Panc1 (cell line): ENCODE measurements at regions not wholly inside any gene's neighbourhood (a gene's known extent, or its start where the extent isn't known, plus 50 kb on each side); places are given as distances from the start of the nearest gene placed in this dataset.

Experiments
- ATAC-seq: fragments of 200-7000 bp; cut with Tn5 transposase; 2 replicates; pipeline ENCODE4 v1.9.1; 2020; ENCODE audit warnings: mild to moderate bottlenecking, moderate library complexity
- BruUV-seq: library from RNA; stranded (reverse); fragments of 400-500 nt; replicated peaks from 2 replicates; lab custom pipeline; 2021; lab: Mats Ljungman, UMichigan
- CTCF ChIA-PET: fragments of 300-600 bp; sonication (Branson Sonifier 250); formaldehyde crosslinking; loops from one replicate; lab custom pipeline; 2022; ENCODE audit warnings: antibody characterized with exemption; lab: Charles Lee
- POLR2A ChIA-PET: fragments of 300-600 bp; sonication (Branson Sonifier 250); formaldehyde crosslinking; loops from one replicate; lab custom pipeline; 2022; ENCODE audit warnings: antibody characterized with exemption; lab: Charles Lee
- DNase-seq: peaks from one replicate; pipeline ENCODE4 v3.0.0-alpha.2; 2010; ENCODE audit warnings: low read depth, low spot score
- H3K27ac ChIP-seq: 2 replicates; pipeline ENCODE4 v1.5.1; 2011; ENCODE audit warnings: mild to moderate bottlenecking, low read length, inconsistent platforms
- H3K27me3 ChIP-seq: fragments of 200-500 bp; sonication (Bioruptor generic); 2 replicates; pipeline ENCODE4 v1.6.0; 2014; ENCODE audit warnings: low read length, inconsistent platforms; ENCODE audit not compliant: control insufficient read depth, insufficient read depth
- H3K36me3 ChIP-seq: fragments of 200-500 bp; sonication (Bioruptor generic); 2 replicates; pipeline ENCODE4 v1.5.1; 2014; ENCODE audit warnings: inconsistent platforms, mild to moderate bottlenecking, low read length, moderate library complexity; ENCODE audit not compliant: control insufficient read depth, insufficient read depth
- H3K4me1 ChIP-seq: 2 replicates; pipeline ENCODE4 v1.5.1; 2011; ENCODE audit warnings: inconsistent platforms, mild to moderate bottlenecking, low read length, moderate library complexity; ENCODE audit not compliant: control insufficient read depth, insufficient read depth
- H3K4me3 ChIP-seq, 2 experiments: 2 replicates each; pipeline ENCODE4 v1.5.1; 2011 to 2012; ENCODE audit warnings: low read depth in 2 of 2, low read length in 2 of 2, mild to moderate bottlenecking in 2 of 2, inconsistent platforms in 1 of 2, moderate library complexity in 1 of 2
- H3K9me3 ChIP-seq: fragments of 200-500 bp; sonication (Bioruptor generic); 2 replicates; pipeline ENCODE4 v1.5.1; 2014; ENCODE audit warnings: low read depth, mild to moderate bottlenecking, inconsistent platforms, low read length, moderate library complexity; ENCODE audit not compliant: control insufficient read depth, insufficient read depth
- POLR2AphosphoS5 ChIP-seq: IDR thresholded peaks from 2 replicates; pipeline ENCODE4 v1.6.1; 2012; ENCODE audit warnings: mild to moderate bottlenecking, low read depth, low read length, moderate library complexity
- SIN3A ChIP-seq: IDR thresholded peaks from 2 replicates; pipeline ENCODE4 v1.6.1; 2012; ENCODE audit warnings: low read depth, mild to moderate bottlenecking, low read length, moderate library complexity, borderline replicate concordance; ENCODE audit not compliant: insufficient read depth
- TCF7L2 ChIP-seq: IDR thresholded peaks from 2 replicates; pipeline ENCODE4 v1.6.1; 2011; ENCODE audit warnings: mild to moderate bottlenecking, low read depth, low read length, inconsistent platforms
- in situ Hi-C: cut with HindIII; loops from 2 replicates; pipeline ENCODE4 v1.10.0; 2016; ENCODE audit warnings: low sequenced_read_pairs, low pct_unique_long_range_greater_than_20kb
- intact Hi-C: fragments of 100-400 bp; cut with micrococcal nuclease; formaldehyde crosslinking; loops from one replicate; pipeline ENCODE4 v1.10.0; 2022; ENCODE audit not compliant: unreplicated experiment
- TF ChIP-seq, protein P1 (sequence below): fragments of 450-650 bp; IDR thresholded peaks from 2 replicates; pipeline ENCODE4 v1.5.1; 2017; ENCODE audit warnings: mild to moderate bottlenecking
- TF ChIP-seq, protein P2 (sequence below), 2 experiments: IDR thresholded peaks; 2 replicates each; pipeline ENCODE4 v1.6.1; 2011 to 2012; ENCODE audit warnings: low read depth in 2 of 2, control low read depth in 1 of 2, low read length in 1 of 2, mild to moderate bottlenecking in 1 of 2, moderate library complexity in 1 of 2; ENCODE audit not compliant: insufficient read depth in 1 of 2

DNA sequence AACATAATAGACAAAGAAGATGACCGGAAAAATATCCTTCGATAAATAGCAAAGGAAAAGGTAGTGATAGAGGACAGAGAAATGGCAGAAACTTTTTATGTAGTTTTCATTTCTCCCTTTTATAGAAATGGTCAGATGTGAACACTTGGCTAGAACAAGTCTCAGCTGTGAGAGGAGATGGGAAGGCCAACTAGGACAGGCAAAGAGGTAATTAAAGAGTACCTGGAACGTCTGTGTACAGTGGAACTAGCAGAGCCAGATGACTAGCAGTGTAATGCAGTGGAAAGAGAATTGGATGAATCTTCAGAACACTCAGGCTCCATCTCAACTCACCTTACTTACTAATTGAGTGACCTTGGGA, 69.2 kb downstream of the NABP1 start:
- ATAC-seq: no peak
- ChIA-PET POLR2A (no interaction called here), CTCF (no interaction called here)
- no peaks in the 10 kb centered on the region; the same call in 1 of the 2 replicates for H3K27me3 ChIP-seq
- H3K9me3 ChIP-seq: no peaks in the 10 kb centered on the region
- in situ Hi-C loops (no loop called here), intact Hi-C loops (no loop called here)
- BruUV-seq: no TSS peak
- no peak for DNase-seq
- no peaks in the 10 kb centered on the region for H3K36me3 ChIP-seq
- no peak for TF ChIP-seq SIN3A
- TF ChIP-seq, protein P1, sequence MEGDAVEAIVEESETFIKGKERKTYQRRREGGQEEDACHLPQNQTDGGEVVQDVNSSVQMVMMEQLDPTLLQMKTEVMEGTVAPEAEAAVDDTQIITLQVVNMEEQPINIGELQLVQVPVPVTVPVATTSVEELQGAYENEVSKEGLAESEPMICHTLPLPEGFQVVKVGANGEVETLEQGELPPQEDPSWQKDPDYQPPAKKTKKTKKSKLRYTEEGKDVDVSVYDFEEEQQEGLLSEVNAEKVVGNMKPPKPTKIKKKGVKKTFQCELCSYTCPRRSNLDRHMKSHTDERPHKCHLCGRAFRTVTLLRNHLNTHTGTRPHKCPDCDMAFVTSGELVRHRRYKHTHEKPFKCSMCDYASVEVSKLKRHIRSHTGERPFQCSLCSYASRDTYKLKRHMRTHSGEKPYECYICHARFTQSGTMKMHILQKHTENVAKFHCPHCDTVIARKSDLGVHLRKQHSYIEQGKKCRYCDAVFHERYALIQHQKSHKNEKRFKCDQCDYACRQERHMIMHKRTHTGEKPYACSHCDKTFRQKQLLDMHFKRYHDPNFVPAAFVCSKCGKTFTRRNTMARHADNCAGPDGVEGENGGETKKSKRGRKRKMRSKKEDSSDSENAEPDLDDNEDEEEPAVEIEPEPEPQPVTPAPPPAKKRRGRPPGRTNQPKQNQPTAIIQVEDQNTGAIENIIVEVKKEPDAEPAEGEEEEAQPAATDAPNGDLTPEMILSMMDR: no peak
- TF ChIP-seq POLR2AphosphoS5: no peak
- TF ChIP-seq, protein P2, sequence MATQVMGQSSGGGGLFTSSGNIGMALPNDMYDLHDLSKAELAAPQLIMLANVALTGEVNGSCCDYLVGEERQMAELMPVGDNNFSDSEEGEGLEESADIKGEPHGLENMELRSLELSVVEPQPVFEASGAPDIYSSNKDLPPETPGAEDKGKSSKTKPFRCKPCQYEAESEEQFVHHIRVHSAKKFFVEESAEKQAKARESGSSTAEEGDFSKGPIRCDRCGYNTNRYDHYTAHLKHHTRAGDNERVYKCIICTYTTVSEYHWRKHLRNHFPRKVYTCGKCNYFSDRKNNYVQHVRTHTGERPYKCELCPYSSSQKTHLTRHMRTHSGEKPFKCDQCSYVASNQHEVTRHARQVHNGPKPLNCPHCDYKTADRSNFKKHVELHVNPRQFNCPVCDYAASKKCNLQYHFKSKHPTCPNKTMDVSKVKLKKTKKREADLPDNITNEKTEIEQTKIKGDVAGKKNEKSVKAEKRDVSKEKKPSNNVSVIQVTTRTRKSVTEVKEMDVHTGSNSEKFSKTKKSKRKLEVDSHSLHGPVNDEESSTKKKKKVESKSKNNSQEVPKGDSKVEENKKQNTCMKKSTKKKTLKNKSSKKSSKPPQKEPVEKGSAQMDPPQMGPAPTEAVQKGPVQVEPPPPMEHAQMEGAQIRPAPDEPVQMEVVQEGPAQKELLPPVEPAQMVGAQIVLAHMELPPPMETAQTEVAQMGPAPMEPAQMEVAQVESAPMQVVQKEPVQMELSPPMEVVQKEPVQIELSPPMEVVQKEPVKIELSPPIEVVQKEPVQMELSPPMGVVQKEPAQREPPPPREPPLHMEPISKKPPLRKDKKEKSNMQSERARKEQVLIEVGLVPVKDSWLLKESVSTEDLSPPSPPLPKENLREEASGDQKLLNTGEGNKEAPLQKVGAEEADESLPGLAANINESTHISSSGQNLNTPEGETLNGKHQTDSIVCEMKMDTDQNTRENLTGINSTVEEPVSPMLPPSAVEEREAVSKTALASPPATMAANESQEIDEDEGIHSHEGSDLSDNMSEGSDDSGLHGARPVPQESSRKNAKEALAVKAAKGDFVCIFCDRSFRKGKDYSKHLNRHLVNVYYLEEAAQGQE (IDR thresholded peaks at IDR 0.05; ENCODE audit: insufficient read depth in 1 of 2, low read depth in 2 of 2, low read length in 1 of 2): no peak
- TF ChIP-seq TCF7L2: no peak
- no peak overlapping the region for H3K27ac ChIP-seq
- no peaks in the 10 kb centered on the region for H3K4me1 ChIP-seq
- no peak overlapping the region for H3K4me3 ChIP-seq

DNA sequence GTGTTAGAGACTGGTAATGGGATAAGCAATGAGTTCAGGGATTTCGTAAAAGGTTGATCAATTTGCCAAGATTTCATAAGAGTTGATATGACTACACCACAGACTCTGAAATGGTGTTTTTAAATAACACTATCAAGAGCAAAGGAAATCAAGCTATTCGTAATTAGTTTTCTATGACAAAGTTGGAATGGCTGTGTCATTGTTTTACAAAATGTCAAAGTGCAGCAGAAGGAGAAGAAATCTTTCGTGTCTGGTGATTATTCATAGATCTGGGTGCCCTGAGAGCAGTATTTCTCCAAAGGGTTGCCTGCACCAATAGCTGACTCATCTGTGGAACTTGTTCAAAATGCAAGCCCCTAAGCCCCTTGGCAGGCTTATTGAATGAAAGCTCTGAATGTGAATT, 70.1 kb downstream of the NABP1 start:
- Histone ChIP-seq H3K4me1 (no peaks in the 10 kb centered on the region), H3K9me3 (no peaks in the 10 kb centered on the region), H3K4me3 (no peak overlapping the region), H3K27me3 (no peaks in the 10 kb centered on the region; the same call in 1 of the 2 replicates), H3K36me3 (no peaks in the 10 kb centered on the region), H3K27ac (no peak overlapping the region)
- in situ Hi-C loops: no loop called here
- ATAC-seq (no peak), DNase-seq (no peak)
- BruUV-seq: no TSS peak
- TF ChIP-seq SIN3A: no peak
- TF ChIP-seq, protein P1: no peak
- TF ChIP-seq POLR2AphosphoS5: no peak
- TF ChIP-seq TCF7L2: no peak
- TF ChIP-seq, protein P2 (IDR thresholded peaks at IDR 0.05; ENCODE audit: insufficient read depth in 1 of 2, low read depth in 2 of 2, low read length in 1 of 2): no peak
- intact Hi-C loops: no loop called here
- ChIA-PET POLR2A (no interaction called here), CTCF (no interaction called here)
